ENCODE measurements at regions not wholly inside any gene's neighbourhood (a gene's known extent, or its start where the extent isn't known, plus 50 kb on each side); places are given as distances from the start of the nearest gene placed in this dataset.

GRCh38 chr13:47454986-47455385, 546.1 kb downstream of the SUCLA2 start:
- no peak overlapping the region for H3K14ac ChIP-seq (ENCODE audit: insufficient read depth, low read length)
- H2BK5ac ChIP-seq (ENCODE audit: insufficient read length, low read length), result no peak overlapping the region
- H2BK120ac ChIP-seq (ENCODE audit: low read depth, low read length, poor library complexity, severe bottlenecking), result no peak overlapping the region
- no peak overlapping the region for H3K27ac ChIP-seq (ENCODE audit: insufficient read length, low read depth, low read length)
- no peaks in the 10 kb centered on the region for H3K9me3 ChIP-seq (ENCODE audit: control insufficient read depth, low read depth, low read length)
- H4K8ac ChIP-seq (replicated peaks; ENCODE audit: insufficient read length, low read depth, low read length), result no peak overlapping the region
- Mint-ChIP-seq H3K9me3 (no peaks in the 10 kb centered on the region; a peak in 1 of 5 replicates), H3K4me1 (peaks cover 21 to 23% of the 10 kb centered on the region in 2 experiments), H3K4me3 (no peak overlapping the region), H3K27ac (peak overlapping the region in 1 of 3 experiments; percentile 65; a peak in 2 of 7 replicates), H3K36me3 (ENCODE audit: insufficient read depth in 1 of 3, low read depth in 3 of 3) (no peaks in the 10 kb centered on the region; a peak in 1 of 7 replicates), H3K27me3 (ENCODE audit: low read depth) (no peaks in the 10 kb centered on the region)
- no peaks in the 10 kb centered on the region for H4K20me1 ChIP-seq (ENCODE audit: control insufficient read depth, insufficient read depth, insufficient read length)
- TF ChIP-seq CTCF (conservative IDR thresholded peaks at IDR 0.05), result no peak
- no peak overlapping the region for H2AK5ac ChIP-seq (ENCODE audit: insufficient read length, low read length)
- DNase-seq, result no peak
- H3K9ac ChIP-seq (ENCODE audit: extremely low read depth, insufficient read length, low read length), result no peak overlapping the region
- no peak overlapping the region for H2BK15ac ChIP-seq (ENCODE audit: low read depth, low read length)
- no peaks in the 10 kb centered on the region for H3K79me1 ChIP-seq (ENCODE audit: insufficient read depth, low read depth, low read length, poor library complexity, severe bottlenecking)
- no peak overlapping the region for H2BK12ac ChIP-seq (ENCODE audit: insufficient read length, low read depth, low read length)
- no peak overlapping the region for H3T11ph ChIP-seq (ENCODE audit: low read length)
- no peak overlapping the region for H2BK20ac ChIP-seq (ENCODE audit: low read depth, low read length, poor library complexity, severe bottlenecking)
- no peaks in the 10 kb centered on the region for H3K79me2 ChIP-seq (ENCODE audit: insufficient read depth, low read length)
- no peaks in the 10 kb centered on the region for H3K27me3 ChIP-seq (ENCODE audit: insufficient read depth, low read length)
- no CpG with 5 or more reads among the region's 3 CpGs for WGBS (ENCODE audit: extremely low coverage, insufficient read length, low lambda C conversion rate)
- no peak overlapping the region for H4K91ac ChIP-seq (ENCODE audit: insufficient read length, low read depth, low read length)
- no peak overlapping the region for H3K4me2 ChIP-seq (ENCODE audit: insufficient read depth, insufficient read length, low read length)
- H3K18ac ChIP-seq (ENCODE audit: insufficient read length, low read depth, low read length), result no peak overlapping the region
- no peak overlapping the region for H3K4ac ChIP-seq (ENCODE audit: low read depth, low read length)
- no peak overlapping the region for H3K56ac ChIP-seq (ENCODE audit: insufficient read length, low read depth, low read length)
- H3K23me2 ChIP-seq (ENCODE audit: insufficient read length, low read depth, low read length, poor library complexity, severe bottlenecking), result no peaks in the 10 kb centered on the region
- no peak overlapping the region for H3K23ac ChIP-seq (ENCODE audit: insufficient read length, low read depth, low read length)
- H4K5ac ChIP-seq (ENCODE audit: insufficient read length, low read depth, low read length), result no peak overlapping the region
- no peaks in the 10 kb centered on the region for H3K4me1 ChIP-seq (ENCODE audit: insufficient read depth, low read length)
- H2AFZ ChIP-seq (ENCODE audit: low read length), result no peak overlapping the region

Measured in H9 (cell line).